HEK293 (cell line): ENCODE measurements at regions not wholly inside any gene's neighbourhood (a gene's known extent, or its start where the extent isn't known, plus 50 kb on each side); places are given as distances from the start of the nearest gene placed in this dataset.

Experiments
- BCL11A ChIP-seq: fragments of 450-650 bp; formaldehyde crosslinking; IDR thresholded peaks from 2 replicates; pipeline ENCODE4 v1.5.1; 2016; ENCODE audit warnings: low read depth, missing biosample characterization, missing genetic modification characterization
- CTCF ChIP-seq: fragments of 450-650 bp; formaldehyde crosslinking; IDR thresholded peaks from 2 replicates; pipeline ENCODE4 v1.5.1; 2016; ENCODE audit warnings: missing biosample characterization, missing genetic modification characterization
- KLF7 ChIP-seq: fragments of 450-650 bp; formaldehyde crosslinking; IDR thresholded peaks from 2 replicates; pipeline ENCODE4 v1.5.1; 2016; ENCODE audit warnings: missing biosample characterization, missing genetic modification characterization, borderline replicate concordance
- YY1 ChIP-seq: fragments of 450-650 bp; formaldehyde crosslinking; IDR thresholded peaks from 2 replicates; pipeline ENCODE4 v1.5.1; 2018; ENCODE audit warnings: missing biosample characterization, missing genetic modification characterization
- ZBTB11 ChIP-seq: fragments of 450-650 bp; formaldehyde crosslinking; conservative IDR thresholded peaks from 2 replicates; pipeline ENCODE4 v1.5.1; 2016; ENCODE audit warnings: low read depth, missing biosample characterization, missing genetic modification characterization
- ZNF24 ChIP-seq: fragments of 450-650 bp; formaldehyde crosslinking; IDR thresholded peaks from 2 replicates; pipeline ENCODE4 v1.5.1; 2016; ENCODE audit warnings: missing biosample characterization, missing genetic modification characterization
- ZNF785 ChIP-seq: fragments of 450-650 bp; formaldehyde crosslinking; IDR thresholded peaks from 2 replicates; pipeline ENCODE4 v1.5.1; 2016; ENCODE audit warnings: missing biosample characterization, missing genetic modification characterization
- ZNF791 ChIP-seq: fragments of 450-650 bp; formaldehyde crosslinking; IDR thresholded peaks from 2 replicates; pipeline ENCODE4 v1.5.1; 2016; ENCODE audit warnings: missing biosample characterization, missing genetic modification characterization
- ZSCAN18 ChIP-seq: fragments of 450-650 bp; formaldehyde crosslinking; IDR thresholded peaks from 2 replicates; pipeline ENCODE4 v1.5.1; 2016; ENCODE audit warnings: missing biosample characterization, missing genetic modification characterization

GRCh38 chr16:26240807-26241206 lies 549.0 kb downstream of the HS3ST4 start:
- no peak for TF ChIP-seq CTCF
- TF ChIP-seq YY1 (tag by site-specific recombination), result no peak
- no peak for TF ChIP-seq KLF7 (tag by site-specific recombination)
- TF ChIP-seq ZNF24, result no peak
- no peak for TF ChIP-seq ZNF785 (tag by site-specific recombination)
- no peak for TF ChIP-seq BCL11A (tag by site-specific recombination)
- TF ChIP-seq ZSCAN18, result no peak
- no peak for TF ChIP-seq ZNF791
- no peak for TF ChIP-seq ZBTB11 (tag by site-specific recombination)
